ENCODE measurements at regions not wholly inside any gene's neighbourhood (a gene's known extent, or its start where the extent isn't known, plus 50 kb on each side); places are given as distances from the start of the nearest gene placed in this dataset.
"Not testable (repeated sequence)": the region's sequence is repeated elsewhere in the genome, so short reads cannot be mapped to it uniquely, and the experiment has no call there.

DNA sequence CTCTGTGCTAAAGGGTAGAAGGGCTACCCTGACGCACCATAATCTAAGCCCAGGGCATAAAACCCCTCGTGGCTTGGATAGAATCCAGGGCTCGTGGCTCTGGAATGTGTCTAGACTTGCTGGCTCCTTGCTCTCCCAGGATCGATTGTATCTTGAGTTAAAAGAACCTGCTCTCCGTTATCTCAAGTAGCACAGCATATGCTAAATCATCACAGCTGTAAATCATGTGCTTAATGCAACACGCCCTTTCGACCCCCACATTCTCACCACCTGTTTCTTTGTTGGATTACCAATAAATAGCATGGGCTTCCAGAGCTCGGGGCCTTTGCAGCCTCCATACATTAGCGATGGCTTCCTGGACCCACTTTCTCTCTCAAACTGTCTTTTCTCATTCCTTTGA is 190.4 kb downstream of the CPS1 start:
- H3K9me3 ChIP-seq (ENCODE audit: control insufficient read depth in 1 of 2, insufficient read depth in 1 of 2, low read depth in 1 of 2, low read length in 2 of 2); CTCF ChIA-PET; ATAC-seq; H3K36me3 ChIP-seq (ENCODE audit: control insufficient read depth in 1 of 2, insufficient read depth in 2 of 2, low read length in 2 of 2); H3K4me3 ChIP-seq (replicated peaks in 1 of 2; ENCODE audit: low read depth in 1 of 2, low read length in 2 of 2); H3K27me3 ChIP-seq (ENCODE audit: insufficient read depth, low read length); H2AFZ ChIP-seq (ENCODE audit: low read depth, low read length, poor library complexity, severe bottlenecking); H3K4me1 ChIP-seq (ENCODE audit: control insufficient read depth in 1 of 2, insufficient read depth in 2 of 2, low read length in 2 of 2); POLR2A ChIA-PET; H3K79me2 ChIP-seq (ENCODE audit: insufficient read depth, low read length); H3K9ac ChIP-seq (ENCODE audit: low read length); H3K27ac ChIP-seq (ENCODE audit: low read depth, low read length); RAD21 ChIA-PET (ENCODE audit: low non-redundant PET in 1 of 2, low total read pairs in 2 of 2, uncharacterized antibody in 2 of 2, unreplicated experiment in 2 of 2); H3K4me2 ChIP-seq (ENCODE audit: low read length); intact Hi-C loops (cut with micrococcal nuclease); H4K20me1 ChIP-seq (ENCODE audit: insufficient read depth); H3K9me2 ChIP-seq (ENCODE audit: insufficient read depth); BruUV-seq (replicated peaks); DNase-seq (ENCODE audit: low read depth, low spot score): not testable (repeated sequence)

DNA sequence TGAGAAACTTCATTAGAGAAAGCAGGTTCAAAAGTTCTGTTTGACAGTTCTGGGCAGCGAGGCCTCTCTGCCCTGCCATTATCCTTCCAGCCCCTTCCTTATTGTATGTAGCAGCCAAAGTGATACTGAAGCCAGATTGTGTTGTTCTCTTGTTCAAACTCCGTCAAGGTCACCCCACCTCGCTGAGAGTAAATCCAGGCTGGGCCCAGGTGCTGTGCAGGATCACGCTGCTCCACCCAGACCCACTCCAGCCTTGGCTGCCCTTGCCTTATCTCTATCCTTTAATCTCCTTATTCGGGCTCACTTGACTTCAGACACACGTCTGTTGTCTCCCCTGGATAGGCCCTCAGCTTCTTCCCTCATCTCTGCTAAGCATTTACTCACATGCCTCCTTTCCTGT is 196.1 kb downstream of the CPS1 start:
- ChIA-PET CTCF (no interaction called here), RAD21 (ENCODE audit: low non-redundant PET in 1 of 2, low total read pairs in 2 of 2, uncharacterized antibody in 2 of 2, unreplicated experiment in 2 of 2) (no interaction called here), POLR2A (no interaction called here)
- Histone ChIP-seq H3K27me3 (ENCODE audit: insufficient read depth, low read length) (no peaks in the 10 kb centered on the region), H3K4me2 (ENCODE audit: low read length) (no peak overlapping the region), H3K4me3 (replicated peaks in 1 of 2; ENCODE audit: low read depth in 1 of 2, low read length in 2 of 2) (no peak overlapping the region), H3K79me2 (ENCODE audit: insufficient read depth, low read length) (no peaks in the 10 kb centered on the region), H3K4me1 (ENCODE audit: control insufficient read depth in 1 of 2, insufficient read depth in 2 of 2, low read length in 2 of 2) (no peaks in the 10 kb centered on the region), H3K9ac (ENCODE audit: low read length) (no peak overlapping the region), H4K20me1 (ENCODE audit: insufficient read depth) (no peaks in the 10 kb centered on the region), H3K27ac (ENCODE audit: low read depth, low read length) (no peak overlapping the region), H2AFZ (ENCODE audit: low read depth, low read length, poor library complexity, severe bottlenecking) (no peak overlapping the region), H3K9me3 (ENCODE audit: control insufficient read depth in 1 of 2, insufficient read depth in 1 of 2, low read depth in 1 of 2, low read length in 2 of 2) (no peaks in the 10 kb centered on the region), H3K9me2 (ENCODE audit: insufficient read depth) (no peaks in the 10 kb centered on the region), H3K36me3 (ENCODE audit: control insufficient read depth in 1 of 2, insufficient read depth in 2 of 2, low read length in 2 of 2) (no peaks in the 10 kb centered on the region)
- no peak for TF ChIP-seq POLR2AphosphoS5 (IDR thresholded peaks at IDR 0.05; ENCODE audit: low read depth, low read length)
- TF ChIP-seq JUND (IDR thresholded peaks at IDR 0.05), result no peak
- TF ChIP-seq ZNF274 (IDR thresholded peaks at IDR 0.05; ENCODE audit: low read depth, low read length), result no peak
- no peak for TF ChIP-seq POLR2A (IDR thresholded peaks at IDR 0.05; ENCODE audit: borderline replicate concordance, extremely low read depth, insufficient read depth, insufficient read length)
- no peak for TF ChIP-seq CTCF (IDR thresholded peaks at IDR 0.05 in 2 of 3, conservative IDR thresholded peaks at IDR 0.05 in 1 of 3; ENCODE audit: borderline replicate concordance in 1 of 3, insufficient read depth in 1 of 3, low read depth in 2 of 3, low read length in 2 of 3)
- TF ChIP-seq ELF1 (IDR thresholded peaks at IDR 0.05; ENCODE audit: borderline replicate concordance, low read depth), result no peak
- TF ChIP-seq TCF7L2 (IDR thresholded peaks at IDR 0.05; ENCODE audit: borderline replicate concordance, extremely low read depth, insufficient read depth, insufficient read length), result no peak
- no peak for TF ChIP-seq YY1 (IDR thresholded peaks at IDR 0.05; ENCODE audit: extremely low read depth, insufficient replicate concordance, low read depth, low read length)
- no peak for TF ChIP-seq RAD21 (IDR thresholded peaks at IDR 0.05; ENCODE audit: low read depth)
- TF ChIP-seq, protein P1, sequence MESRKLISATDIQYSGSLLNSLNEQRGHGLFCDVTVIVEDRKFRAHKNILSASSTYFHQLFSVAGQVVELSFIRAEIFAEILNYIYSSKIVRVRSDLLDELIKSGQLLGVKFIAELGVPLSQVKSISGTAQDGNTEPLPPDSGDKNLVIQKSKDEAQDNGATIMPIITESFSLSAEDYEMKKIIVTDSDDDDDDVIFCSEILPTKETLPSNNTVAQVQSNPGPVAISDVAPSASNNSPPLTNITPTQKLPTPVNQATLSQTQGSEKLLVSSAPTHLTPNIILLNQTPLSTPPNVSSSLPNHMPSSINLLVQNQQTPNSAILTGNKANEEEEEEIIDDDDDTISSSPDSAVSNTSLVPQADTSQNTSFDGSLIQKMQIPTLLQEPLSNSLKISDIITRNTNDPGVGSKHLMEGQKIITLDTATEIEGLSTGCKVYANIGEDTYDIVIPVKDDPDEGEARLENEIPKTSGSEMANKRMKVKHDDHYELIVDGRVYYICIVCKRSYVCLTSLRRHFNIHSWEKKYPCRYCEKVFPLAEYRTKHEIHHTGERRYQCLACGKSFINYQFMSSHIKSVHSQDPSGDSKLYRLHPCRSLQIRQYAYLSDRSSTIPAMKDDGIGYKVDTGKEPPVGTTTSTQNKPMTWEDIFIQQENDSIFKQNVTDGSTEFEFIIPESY (IDR thresholded peaks at IDR 0.05; ENCODE audit: extremely low read depth, insufficient replicate concordance, low read length), result no peak
- intact Hi-C loops (cut with micrococcal nuclease), result no loop called here
- DNase-seq (ENCODE audit: low read depth, low spot score), result no peak
- BruUV-seq (replicated peaks), result no TSS peak
- no peak for ATAC-seq

Data from HCT116 (cell line).